GM18511 (cell line): ENCODE measurements at regions not wholly inside any gene's neighbourhood (a gene's known extent, or its start where the extent isn't known, plus 50 kb on each side); places are given as distances from the start of the nearest gene placed in this dataset.
A peak's percentile ranks its signal among the peaks of the same experiment; 100 is the strongest.
"Not testable (repeated sequence)": the region's sequence is repeated elsewhere in the genome, so short reads cannot be mapped to it uniquely, and the experiment has no call there.

Experiments
- ATAC-seq: cut with Tn5 transposase; IDR thresholded peaks from one replicate; pipeline ENCODE4 v1.9.1; 2021; ENCODE audit warnings: mild to moderate bottlenecking, moderate library complexity; ENCODE audit not compliant: unreplicated experiment

DNA sequence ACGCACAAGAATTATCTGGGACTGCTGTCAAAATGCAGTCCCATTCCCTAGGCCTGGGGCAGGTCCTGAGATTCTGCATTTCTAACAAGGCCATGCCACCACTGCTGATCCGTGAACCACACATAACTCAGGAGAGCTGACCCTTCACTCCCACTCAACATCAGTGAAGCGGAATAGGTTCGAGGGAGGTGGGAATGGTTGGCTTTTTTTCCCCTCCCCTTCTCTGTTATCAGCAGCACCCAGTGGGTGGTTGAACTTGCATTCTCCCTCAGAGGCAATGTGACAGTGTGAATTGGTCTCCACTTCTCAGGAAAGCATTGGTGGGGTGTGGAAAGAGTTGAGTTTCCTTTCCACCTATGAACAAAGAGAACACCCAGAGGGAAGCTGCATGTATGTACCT is 344.3 kb downstream of the GADD45G start:
- no peak for ATAC-seq

DNA sequence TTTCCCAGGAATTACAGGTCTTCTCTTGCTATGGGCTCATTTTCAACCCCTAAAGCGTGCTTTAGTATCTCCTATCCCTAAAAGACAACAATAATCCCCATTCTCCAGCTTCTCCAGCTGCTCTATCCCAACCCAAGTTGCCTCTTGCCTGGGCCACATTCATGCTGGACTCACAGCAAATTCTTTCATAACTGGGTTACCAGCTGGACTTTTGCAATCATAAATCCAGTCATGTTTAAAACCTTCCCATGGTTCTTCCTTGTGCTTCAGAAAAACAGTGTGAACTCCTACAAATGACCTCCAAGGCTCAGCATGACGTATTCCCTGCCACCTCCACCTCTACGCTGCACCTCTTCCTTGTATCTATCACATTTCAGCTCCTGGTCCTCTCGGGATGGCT is 346.9 kb downstream of the GADD45G start:
- ATAC-seq, result no peak

DNA sequence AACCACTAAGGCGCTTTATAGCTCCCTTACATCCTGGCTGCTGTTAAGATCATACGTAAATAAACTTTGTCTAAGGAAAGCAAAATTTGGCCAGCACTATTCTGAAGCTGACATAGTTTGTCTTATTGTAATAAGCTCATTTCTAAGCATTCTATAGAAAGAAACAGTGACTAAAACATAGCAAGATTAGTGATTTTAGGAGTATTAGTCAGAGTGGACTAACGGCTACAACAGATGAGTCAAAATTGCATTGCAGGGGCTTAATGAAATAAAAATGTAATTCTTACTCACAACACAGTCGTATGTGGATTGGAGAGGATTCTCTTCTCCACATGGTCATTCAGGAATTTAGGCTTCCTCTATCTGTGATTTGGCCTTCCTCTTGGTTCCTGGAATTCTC is 347.6 kb downstream of the GADD45G start:
- no peak for ATAC-seq

DNA sequence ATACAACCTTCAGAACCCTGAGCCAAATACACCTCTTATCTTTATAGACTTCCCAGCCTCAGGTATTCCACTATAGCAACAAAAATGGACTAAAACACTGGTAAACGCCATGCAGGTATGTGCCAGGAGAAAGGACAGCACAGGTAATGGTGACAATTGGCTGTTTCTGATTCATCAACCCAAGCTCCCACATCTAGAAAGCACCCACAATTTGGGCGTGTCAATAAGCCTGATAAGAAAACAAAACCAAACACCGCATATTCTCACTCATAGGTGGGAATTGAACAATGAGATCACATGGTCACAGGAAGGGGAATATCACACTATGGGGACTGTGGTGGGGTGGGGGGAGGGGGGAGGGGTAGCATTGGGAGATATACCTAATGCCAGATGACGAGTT is 348.5 kb downstream of the GADD45G start:
- not testable (repeated sequence) for ATAC-seq

DNA sequence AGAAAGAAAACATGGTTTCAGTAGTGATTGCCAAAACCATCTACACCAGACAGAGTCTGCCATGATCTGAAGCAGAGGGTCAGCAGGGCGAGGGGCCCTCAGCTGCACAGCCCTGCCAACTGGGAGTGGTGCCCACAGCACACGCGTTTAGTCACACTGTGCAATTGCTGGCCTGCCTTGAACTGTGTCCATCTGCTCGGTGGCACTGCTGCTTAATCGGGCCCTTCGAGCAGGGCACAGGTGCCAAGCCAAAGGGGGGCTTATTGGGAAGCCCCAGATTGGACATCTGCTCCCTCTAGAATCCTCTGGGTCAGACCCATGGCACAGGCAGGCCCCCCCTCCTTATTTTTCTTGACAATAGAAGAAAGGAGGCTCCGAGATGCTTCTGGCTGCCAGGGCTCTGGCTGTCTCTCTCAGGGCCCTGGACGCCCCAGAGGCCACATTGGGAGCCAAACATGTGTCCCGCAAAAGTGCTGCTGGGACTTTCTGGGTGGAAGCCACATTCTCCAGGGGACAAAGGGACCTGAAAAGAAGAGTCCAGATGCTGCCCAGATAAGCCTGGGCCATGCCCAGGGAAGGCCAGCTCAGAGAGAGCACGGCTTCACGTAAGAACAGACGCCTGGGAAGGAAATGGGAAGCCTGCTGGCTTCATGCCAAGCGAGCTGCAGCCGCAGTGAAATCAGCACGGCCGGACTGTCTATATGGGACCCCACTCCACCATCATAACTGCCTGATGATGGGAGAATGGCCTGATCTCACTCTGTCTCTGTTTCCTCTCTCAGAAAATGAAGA is 349.2 kb downstream of the GADD45G start:
- no peak for ATAC-seq

DNA sequence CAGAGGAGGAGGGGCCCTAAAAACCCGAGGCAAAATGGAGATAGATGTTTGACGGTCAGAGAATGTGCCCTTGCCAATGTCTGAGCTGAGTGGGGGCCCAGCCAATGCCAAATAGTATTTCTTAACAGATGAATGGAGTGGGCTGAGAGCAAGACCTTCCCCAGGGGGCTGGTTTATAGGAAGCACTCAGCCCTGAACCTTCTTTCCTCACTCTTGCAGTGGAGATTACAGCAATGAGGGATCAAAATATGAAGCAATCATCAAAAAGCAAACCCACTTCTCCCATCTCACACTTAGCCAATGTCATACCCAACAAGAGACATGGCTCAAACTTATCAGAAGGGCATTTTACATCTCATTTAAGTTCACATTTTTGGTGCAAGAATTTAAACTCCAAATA is 350.3 kb downstream of the GADD45G start:
- no peak for ATAC-seq

DNA sequence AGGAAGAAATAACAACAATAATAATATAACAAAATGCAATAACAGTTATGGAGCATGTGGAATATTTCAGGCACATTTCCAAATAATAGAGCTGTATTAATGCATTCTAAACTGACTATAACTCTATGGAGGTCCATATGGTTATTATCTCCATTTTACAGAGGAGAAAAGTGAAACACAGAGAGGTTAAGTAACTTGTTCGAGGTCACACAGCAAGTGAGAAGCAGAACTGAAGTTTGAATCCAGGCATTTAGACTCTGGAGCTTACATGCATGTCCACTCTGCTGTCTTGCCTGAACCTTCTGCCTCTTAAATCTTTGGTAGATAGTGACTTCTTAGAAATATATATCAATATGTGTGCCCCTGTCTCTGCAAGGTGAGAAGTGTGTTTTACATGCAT is 350.8 kb downstream of the GADD45G start:
- no peak for ATAC-seq

DNA sequence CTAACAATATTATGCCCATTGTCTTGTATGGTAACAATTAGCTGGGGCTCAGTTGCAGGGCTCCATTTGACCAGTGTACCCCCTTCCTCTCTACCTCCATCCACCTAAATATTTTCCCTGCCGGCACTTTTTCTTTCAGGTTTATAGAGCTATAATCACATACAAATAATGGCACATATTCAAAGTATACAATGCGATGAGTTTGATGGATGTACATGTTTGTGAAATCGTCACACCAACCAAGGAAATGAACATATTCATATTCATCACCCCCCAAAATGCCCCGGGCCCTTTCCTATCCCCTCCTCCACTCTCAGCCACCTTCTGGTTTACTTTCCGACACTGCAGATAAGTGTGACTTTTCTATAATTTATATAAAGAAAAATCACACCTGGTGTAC is 351.5 kb downstream of the GADD45G start:
- no peak for ATAC-seq

DNA sequence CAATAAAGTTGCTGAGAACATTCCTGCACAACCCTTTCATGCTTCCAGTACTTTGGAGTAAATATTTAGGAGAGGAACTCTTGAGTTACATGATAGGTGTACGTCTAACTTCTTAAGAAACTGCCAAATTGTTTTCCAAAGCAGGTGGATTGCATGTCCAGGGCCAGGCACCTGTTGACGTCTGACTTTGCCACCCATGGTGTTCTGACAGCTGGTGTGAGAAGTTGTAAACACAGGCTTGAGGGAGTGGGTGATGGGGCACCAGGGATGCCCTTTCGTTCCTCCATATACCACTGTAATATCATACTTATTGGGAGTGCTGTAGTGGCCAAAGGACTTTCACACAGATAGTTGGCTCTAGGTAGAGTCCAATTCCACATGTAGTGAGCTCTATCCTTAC is 352.1 kb downstream of the GADD45G start:
- no peak for ATAC-seq

DNA sequence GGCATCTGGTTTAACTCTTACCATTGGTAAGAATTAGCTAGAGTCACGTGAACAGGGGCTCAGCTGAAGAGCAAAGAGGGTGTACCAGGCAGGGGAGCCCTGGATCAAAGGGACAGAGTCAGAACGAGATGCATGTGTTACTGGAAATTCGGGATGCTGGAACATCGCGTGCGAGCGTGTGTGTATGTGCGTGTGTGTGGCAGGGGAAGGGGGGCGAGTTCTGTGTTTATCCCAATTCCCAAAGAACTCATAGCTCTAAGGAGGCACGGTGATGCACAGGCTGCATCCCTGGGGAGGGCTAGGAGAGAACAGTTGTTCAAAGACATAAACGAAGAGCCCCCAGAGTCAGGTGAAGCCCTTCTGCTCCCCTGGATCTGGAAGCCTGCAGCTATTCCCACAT is 353.3 kb downstream of the GADD45G start:
- ATAC-seq, result no peak

DNA sequence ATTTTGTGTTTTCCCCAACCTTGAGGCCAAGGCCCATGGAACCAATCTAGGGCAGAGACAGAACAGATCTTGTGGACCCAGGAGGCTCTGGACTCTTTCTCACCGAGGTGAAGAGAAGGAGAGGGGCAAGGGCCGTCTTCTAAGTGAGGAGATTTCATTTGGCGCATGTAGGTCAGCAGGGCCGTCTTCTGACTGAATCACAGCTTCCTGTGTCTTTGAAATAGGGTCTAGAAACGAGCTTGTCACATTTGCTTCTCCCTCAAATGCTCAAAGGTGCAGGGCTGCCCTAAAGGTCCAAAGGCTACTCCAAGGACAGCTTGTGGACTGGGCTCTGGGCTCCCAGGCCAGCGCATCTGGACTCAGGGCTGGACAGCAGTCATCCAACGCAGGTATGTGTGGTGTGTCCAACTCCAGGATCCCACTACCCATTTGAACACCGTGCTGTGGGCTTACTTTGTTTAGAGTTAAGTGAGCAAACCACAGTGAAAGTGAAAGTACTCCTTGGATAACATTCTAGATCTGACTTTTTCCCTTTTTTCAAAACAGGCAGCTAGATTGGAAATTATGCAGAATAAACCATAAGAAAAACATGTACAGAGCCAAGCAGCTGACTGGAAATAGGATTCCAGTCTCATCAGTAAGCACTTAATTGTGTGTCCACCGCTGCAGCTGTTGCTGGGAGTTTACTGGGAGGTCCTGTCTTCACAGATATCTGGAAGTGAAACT is 357.0 kb downstream of the GADD45G start:
- no peak for ATAC-seq

DNA sequence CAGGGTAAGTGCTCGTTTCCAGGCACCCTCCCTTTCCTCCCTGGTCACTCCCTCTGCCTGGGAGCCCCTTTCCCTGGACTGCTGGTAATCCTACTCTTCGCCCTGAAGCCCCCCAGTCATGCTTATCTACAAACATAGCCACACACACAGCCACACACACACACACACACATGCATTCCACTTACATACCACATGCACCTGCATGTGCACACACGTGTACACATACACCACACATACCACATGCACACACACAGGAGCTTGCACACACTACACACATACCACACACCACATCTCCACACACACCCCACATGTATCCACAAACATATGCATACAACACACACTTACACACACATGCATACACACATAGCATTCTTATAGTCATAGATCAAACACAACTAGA is 358.5 kb downstream of the GADD45G start:
- ATAC-seq, result no peak

DNA sequence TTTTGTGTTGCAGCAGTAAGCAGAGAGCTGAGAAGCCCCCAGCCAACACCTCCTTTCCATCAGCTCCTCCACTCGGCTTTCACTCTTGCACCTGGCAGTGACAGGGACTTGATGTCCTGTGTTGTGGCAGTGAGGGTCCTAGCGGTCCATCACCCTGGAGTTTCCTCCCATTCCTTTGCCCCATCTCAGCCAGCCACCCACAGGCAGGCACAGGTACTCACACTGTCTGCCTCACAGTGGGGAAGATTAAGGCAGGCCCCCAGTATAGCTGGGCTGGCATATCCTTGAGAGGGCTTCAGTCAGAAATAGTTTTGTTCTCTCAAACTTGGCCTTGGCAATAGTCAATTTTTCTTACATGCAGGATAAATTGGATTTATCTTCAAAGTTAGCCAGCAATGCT is 362.7 kb downstream of the GADD45G start:
- ATAC-seq, result no peak

DNA sequence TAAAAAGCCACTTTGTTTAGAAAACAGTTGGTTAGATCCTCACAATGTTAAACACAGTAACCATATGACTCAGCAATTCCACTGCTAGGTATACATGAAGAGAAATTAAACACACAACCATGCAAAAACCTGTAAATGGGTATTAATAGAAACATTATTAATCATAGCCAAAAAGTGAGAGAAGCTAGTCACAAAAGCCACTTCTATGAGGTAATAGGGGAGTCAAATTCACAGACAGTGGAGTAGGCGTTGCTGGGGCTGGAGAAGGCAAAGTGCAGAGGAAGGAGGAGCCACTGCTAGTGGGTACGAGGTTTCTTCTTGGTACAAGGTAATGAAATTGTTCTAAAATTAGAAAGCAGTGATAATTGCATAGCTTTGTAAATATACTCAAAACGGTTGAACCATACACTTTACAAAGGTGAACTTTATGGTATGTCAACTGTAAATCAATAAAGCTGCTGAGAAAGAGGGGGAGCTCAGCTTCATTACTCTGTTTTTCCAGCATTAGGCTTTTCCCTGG is 364.4 kb downstream of the GADD45G start:
- ATAC-seq, result peak; percentile 64

DNA sequence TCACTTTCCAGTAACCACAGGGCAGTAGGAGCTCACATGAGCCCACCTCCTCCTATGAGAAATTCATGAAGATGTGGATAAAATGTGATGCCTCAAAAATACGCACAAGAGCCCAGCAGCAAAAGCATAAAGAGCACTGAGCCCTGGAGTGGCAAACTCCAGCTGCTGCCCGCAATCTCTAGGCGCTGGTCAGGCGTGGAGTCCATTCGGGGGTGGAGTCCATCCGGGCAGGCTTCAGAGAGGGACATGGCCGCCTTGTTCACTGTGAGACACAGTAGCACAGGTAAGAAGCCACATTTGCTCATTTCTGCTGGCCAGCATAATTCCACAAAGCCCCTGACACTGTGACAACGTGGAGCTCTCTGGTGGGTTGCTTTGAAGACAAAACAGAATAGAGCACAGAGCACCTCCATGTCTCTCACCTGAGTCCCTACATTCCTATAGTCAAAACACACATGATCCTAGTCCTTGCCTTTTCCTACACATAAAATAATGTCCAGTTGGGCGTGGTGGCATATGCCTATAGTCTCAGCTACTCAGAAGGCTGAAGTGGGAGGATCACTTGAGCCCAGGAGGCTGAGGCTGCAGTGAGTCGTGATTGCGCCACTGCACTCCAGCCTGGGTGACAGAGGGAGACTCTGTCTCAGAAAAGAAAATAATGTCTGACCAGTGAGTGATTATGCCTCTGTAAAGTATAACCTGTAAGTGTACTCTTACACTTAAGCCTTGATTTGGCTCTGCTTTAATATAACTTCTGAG is 365.2 kb downstream of the GADD45G start:
- ATAC-seq, result no peak

DNA sequence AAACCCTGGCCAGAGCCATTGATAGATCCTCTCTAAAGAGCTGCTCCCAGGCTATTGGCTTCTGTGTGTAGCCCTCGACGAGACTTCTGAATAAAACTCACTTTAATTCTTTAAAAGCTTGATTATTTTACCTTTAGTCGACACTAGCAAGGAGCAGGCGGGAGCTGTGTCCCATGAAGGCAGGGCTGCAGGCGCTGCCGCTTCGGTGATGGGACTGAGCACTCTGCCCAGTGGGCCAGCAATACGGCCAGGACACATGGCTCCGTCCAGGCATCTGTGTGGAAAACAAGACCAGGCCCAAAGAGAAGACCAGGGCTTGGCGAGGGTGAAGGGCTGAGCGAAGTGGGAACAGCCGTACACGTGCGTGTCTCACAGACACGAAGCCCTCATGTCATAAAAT is 365.9 kb downstream of the GADD45G start:
- no peak for ATAC-seq

DNA sequence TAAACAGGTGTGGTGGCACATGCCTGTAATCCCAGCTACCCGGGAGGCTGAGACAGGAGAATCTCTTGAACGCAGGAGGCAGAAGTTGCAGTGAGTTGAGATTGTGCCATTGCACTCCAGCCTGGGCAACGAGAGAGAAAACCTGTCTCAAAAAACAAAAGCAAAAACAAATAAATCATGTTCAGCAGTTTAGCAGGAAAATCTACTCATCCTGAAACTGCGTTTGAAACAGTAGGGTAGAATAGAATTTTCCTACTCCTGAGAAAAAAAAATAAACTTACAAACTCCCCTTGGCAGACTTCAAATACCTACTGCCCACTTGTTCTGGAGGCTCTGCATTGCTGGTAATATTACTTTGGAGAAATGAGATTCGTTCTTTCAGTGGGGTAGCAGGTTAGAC is 367.7 kb downstream of the GADD45G start:
- ATAC-seq, result no peak

DNA sequence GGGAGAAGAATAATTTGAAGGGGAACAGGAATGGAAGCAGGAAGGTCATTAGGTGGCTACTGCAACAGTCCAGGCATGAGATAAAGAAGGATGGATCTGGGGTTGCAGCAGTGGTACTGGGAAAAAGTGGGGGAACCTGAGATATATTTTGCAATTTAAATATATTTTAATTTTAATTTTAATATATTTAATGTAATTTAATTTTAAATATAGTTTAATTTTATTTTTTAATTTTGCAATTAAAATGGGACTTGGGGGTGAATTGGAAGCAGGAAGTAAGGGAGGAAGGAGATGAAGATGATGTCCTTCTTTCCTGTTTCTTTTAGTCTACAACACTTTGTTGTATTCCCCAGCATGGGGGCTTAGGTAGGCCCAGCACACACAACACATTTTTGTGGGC is 369.8 kb downstream of the GADD45G start:
- no peak for ATAC-seq

DNA sequence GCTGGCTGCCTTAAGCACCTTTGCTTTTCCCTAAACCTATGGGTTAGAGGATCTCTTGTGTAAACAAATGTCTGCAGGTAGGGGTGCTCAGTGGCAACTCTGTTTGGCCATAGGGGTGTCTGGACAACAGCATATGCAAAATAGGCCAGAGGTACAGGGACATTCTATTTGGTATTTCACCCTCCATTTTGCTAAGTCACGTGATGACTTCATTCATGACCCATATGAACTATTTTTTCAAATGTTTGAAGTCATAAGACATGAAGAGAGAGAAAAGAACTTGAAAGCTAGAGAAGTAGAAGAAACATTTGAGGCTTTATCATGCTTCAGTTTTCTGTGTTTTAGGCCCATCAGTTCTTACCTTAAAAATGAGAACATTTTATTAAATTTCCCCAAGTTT is 370.2 kb downstream of the GADD45G start:
- no peak for ATAC-seq

DNA sequence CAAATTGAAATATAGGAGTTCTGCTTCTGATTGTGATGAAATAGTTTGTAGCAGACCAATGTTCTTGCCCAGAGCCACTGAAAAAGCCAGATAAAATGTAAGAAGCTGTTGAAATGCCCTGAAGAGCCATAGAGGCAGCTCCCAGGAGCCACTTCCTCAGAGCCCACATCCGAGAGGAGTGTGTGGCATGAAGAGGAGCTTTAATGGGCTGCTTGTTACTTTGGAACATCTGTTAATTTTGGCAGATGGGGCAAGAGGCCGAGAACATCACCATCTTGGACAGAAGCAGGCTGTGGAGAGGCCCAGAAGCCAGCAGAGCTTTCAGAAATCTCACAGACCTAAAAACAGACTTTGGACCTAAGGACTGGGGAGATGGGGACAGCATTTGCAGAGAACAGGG is 370.8 kb downstream of the GADD45G start:
- ATAC-seq, result no peak

DNA sequence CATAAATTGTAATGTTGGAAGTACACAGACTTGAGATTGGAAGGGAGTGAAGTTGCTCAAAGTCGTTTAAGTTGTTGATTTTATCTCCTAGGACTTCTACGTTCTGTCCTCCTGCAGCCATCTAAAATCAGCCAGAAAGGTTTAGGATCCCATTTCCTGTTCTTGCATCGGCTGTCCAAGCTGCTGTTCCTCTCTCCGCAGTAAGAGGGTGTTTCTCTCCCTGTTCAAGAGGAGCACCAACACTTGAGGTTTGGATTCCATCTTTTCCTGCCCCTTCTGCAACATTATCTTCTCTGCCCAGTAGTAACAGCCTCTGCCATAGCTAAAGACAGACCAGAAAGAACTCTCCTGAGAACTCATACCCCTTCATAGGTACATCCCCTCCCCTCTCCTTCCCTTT is 373.4 kb downstream of the GADD45G start:
- ATAC-seq, result no peak

DNA sequence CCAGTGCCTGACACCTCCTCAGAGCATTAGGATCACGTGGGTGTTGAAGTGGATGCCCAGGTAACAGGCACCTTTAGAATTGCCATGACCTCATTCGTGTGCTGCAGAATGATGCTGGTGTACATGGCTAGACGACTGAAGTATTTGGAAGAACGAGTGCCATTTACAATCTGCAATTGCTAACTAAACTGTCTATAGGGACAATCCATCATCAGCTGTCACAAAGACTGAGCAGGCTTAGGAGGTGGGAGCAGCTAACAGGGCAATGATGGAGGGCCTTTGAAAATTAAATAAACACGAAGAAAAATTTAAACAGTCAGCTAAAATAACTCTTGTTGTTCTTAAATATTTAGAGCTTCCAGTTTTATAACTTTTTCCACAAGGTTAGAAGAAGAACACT is 375.8 kb downstream of the GADD45G start:
- ATAC-seq, result no peak
